Stomach (tissue), 4 donors: ENCODE measurements at regions not wholly inside any gene's neighbourhood (a gene's known extent, or its start where the extent isn't known, plus 50 kb on each side); places are given as distances from the start of the nearest gene placed in this dataset.

Source experiments
- POLR2AphosphoS5 ChIP-seq, 3 donors: sonication (generic); formaldehyde crosslinking; IDR thresholded peaks; one replicate each; pipeline ENCODE4 v1.6.1; 2016; ENCODE audit warnings: antibody characterized with exemption in 3 of 3
- TF ChIP-seq, protein P1 (sequence below), 7 experiments: fragments of 450-650 bp in 4 of 7; fragments of 200-600 bp in 3 of 7; sonication (generic) in 3 of 7; IDR thresholded peaks; one replicate each; pipeline ENCODE4 v1.5.1; 2016 to 2019; ENCODE audit warnings: antibody characterized with exemption in 7 of 7, control low read depth in 2 of 7, mild to moderate bottlenecking in 1 of 7

DNA sequence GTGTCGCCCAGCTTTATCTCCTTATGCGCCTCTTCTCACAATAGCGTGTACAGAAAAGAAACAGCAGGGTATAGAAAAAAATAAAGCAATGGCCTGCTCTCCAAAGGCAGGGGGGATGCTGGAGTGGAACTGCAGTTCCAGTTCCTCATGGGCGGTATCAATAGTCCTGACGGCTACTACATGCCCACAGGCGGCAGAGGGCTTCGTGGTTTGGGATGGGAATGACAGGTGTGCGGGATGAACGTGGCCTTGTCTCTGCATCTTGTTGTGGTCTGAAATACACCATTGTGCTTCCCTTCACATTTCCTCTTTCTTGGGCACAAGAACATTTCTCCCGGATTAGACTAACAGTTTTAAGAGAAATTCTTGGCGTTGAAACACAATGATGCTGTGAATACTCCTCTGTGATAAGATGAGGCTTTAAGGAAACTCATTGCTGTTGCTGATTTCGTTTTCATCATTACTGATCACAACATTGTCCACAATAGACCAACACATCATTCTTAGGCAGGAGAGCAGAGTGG is 124.1 kb upstream of the IGFBP7 start:
- TF ChIP-seq POLR2AphosphoS5 (IDR thresholded peaks at IDR 0.05), result no peak
- TF ChIP-seq, protein P1, sequence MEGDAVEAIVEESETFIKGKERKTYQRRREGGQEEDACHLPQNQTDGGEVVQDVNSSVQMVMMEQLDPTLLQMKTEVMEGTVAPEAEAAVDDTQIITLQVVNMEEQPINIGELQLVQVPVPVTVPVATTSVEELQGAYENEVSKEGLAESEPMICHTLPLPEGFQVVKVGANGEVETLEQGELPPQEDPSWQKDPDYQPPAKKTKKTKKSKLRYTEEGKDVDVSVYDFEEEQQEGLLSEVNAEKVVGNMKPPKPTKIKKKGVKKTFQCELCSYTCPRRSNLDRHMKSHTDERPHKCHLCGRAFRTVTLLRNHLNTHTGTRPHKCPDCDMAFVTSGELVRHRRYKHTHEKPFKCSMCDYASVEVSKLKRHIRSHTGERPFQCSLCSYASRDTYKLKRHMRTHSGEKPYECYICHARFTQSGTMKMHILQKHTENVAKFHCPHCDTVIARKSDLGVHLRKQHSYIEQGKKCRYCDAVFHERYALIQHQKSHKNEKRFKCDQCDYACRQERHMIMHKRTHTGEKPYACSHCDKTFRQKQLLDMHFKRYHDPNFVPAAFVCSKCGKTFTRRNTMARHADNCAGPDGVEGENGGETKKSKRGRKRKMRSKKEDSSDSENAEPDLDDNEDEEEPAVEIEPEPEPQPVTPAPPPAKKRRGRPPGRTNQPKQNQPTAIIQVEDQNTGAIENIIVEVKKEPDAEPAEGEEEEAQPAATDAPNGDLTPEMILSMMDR (IDR thresholded peaks at IDR 0.05), result no peak
